HFFc6 (cell line): ENCODE measurements at regions not wholly inside any gene's neighbourhood (a gene's known extent, or its start where the extent isn't known, plus 50 kb on each side); places are given as distances from the start of the nearest gene placed in this dataset.

ENCODE experiments used
- DNase-seq: peaks from one replicate; pipeline ENCODE4 v3.0.0-alpha.2; 2018
- H3K27ac Mint-ChIP-seq: 2 replicates; pipeline ENCODE4 v1.8.0; 2020; ENCODE audit warnings: mild to moderate bottlenecking, mixed read lengths
- H3K27me3 Mint-ChIP-seq: 2 replicates; pipeline ENCODE4 v1.8.0; 2021; ENCODE audit warnings: mild to moderate bottlenecking, moderate library complexity, mixed read lengths; ENCODE audit not compliant: insufficient read depth
- H3K36me3 Mint-ChIP-seq: 2 replicates; pipeline ENCODE4 v1.8.0; 2021; ENCODE audit warnings: low read depth, mixed read lengths
- H3K4me1 Mint-ChIP-seq: 2 replicates; pipeline ENCODE4 v1.8.0; 2020; ENCODE audit warnings: low read depth, mixed read lengths
- H3K4me3 Mint-ChIP-seq: 2 replicates; pipeline ENCODE4 v1.8.0; 2020; ENCODE audit warnings: mild to moderate bottlenecking, moderate library complexity, mixed read lengths
- H3K9me3 Mint-ChIP-seq: 2 replicates; pipeline ENCODE4 v1.8.0; 2020; ENCODE audit warnings: mild to moderate bottlenecking, mixed read lengths
- CTCF ChIP-seq: fragments of 200-600 bp; sonication (generic); IDR thresholded peaks from 2 replicates; pipeline ENCODE4 v1.5.0; 2021; ENCODE audit warnings: antibody characterized with exemption, mild to moderate bottlenecking

DNA sequence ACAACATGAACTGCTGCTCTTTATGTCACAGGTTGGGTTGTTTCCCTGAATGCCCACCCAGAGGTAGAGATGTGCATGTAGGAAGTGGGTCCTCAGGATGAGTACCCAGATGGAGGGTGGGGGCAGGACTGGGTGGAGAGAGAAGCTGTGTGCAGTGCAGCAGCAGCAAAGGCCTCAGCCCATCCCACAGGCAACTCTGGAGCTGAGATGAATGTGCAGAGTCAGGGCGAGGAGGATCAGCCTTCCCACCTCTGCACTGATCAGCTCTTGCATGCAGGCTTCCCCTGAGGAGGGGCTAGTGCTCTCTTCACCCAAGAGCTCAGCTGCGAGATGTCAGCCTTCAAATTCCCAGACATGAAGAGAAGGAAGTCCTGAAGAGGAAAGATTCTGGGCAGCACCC lies 326.2 kb upstream of the RAB6C start:
- TF ChIP-seq CTCF: no peak
- H3K36me3 Mint-ChIP-seq: no peaks in the 10 kb centered on the region; the same call in 1 of the 2 replicates
- no peaks in the 10 kb centered on the region; the same call in 1 of the 2 replicates for H3K27me3 Mint-ChIP-seq
- peaks cover 37% of the 10 kb centered on the region for H3K9me3 Mint-ChIP-seq
- no peak overlapping the region for H3K27ac Mint-ChIP-seq
- H3K4me1 Mint-ChIP-seq: no peaks in the 10 kb centered on the region
- DNase-seq: no peak
- no peak overlapping the region for H3K4me3 Mint-ChIP-seq

- Mint-ChIP-seq H3K4me3 (no peak overlapping the region), H3K9me3 (peaks cover 38% of the 10 kb centered on the region), H3K27me3 (no peaks in the 10 kb centered on the region; the same call in 1 of the 2 replicates), H3K4me1 (no peaks in the 10 kb centered on the region), H3K27ac (no peak overlapping the region), H3K36me3 (no peaks in the 10 kb centered on the region; the same call in 1 of the 2 replicates)
- TF ChIP-seq CTCF: no peak
- DNase-seq: no peak
Measured at GRCh38 chr2:129654331-129654730, 325.1 kb upstream of the RAB6C start.

DNA sequence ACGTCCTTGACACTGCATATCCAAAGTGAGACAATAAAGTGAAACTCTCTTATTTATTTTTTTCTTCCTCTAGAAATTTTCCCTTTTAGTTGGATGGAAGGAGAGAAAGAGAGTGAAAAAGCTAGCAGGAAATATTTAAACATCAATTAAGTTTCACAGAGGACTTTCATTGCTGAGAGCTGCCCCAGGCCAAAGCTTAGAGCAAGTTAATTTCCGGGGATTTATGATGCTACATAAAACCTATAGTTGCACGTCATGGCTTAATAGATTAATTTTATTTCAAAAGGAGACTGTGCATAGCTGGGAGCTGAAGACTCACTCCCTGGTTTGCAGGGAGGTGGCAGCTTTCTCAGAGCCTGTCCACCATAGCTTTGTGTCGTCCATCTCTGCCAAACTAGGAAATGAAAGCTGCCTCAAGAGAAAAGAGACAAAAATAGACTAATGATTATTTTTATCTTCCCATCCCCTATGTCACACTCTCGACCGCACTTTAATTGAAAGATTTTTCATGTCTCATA lies 323.3 kb upstream of the RAB6C start:
- Mint-ChIP-seq H3K9me3 (peaks cover 35% of the 10 kb centered on the region), H3K27me3 (no peaks in the 10 kb centered on the region; the same call in 1 of the 2 replicates), H3K4me3 (no peak overlapping the region), H3K27ac (no peak overlapping the region), H3K4me1 (no peaks in the 10 kb centered on the region), H3K36me3 (no peaks in the 10 kb centered on the region)
- no peak for DNase-seq
- TF ChIP-seq CTCF: no peak

- H3K27ac Mint-ChIP-seq: no peak overlapping the region
- H3K27me3 Mint-ChIP-seq: no peaks in the 10 kb centered on the region
- no peak for TF ChIP-seq CTCF
- H3K4me3 Mint-ChIP-seq: no peak overlapping the region
- peaks cover 34% of the 10 kb centered on the region for H3K9me3 Mint-ChIP-seq
- no peaks in the 10 kb centered on the region for H3K36me3 Mint-ChIP-seq
- no peaks in the 10 kb centered on the region for H3K4me1 Mint-ChIP-seq
- no peak for DNase-seq
Measured at GRCh38 chr2:129658430-129658829, 321.0 kb upstream of the RAB6C start.

GRCh38 chr2:129661935-129662334 lies 317.5 kb upstream of the RAB6C start:
- H3K4me1 Mint-ChIP-seq: no peaks in the 10 kb centered on the region
- no peak for TF ChIP-seq CTCF
- no peak overlapping the region for H3K27ac Mint-ChIP-seq

GRCh38 chr2:129667577-129667976 lies 311.9 kb upstream of the RAB6C start:
- no peaks in the 10 kb centered on the region for H3K36me3 Mint-ChIP-seq

More at GRCh38 chr2:129661935-129662334, 317.5 kb upstream of the RAB6C start:
- Mint-ChIP-seq H3K9me3 (peaks cover 28% of the 10 kb centered on the region), H3K27me3 (no peaks in the 10 kb centered on the region), H3K4me3 (no peak overlapping the region), H3K36me3 (no peaks in the 10 kb centered on the region)
- no peak for DNase-seq

More at GRCh38 chr2:129667577-129667976, 311.9 kb upstream of the RAB6C start:
- no peaks in the 10 kb centered on the region for H3K4me1 Mint-ChIP-seq
- H3K9me3 Mint-ChIP-seq: peaks cover 28% of the 10 kb centered on the region
- H3K4me3 Mint-ChIP-seq: no peak overlapping the region
- H3K27me3 Mint-ChIP-seq: no peaks in the 10 kb centered on the region
- H3K27ac Mint-ChIP-seq: no peak overlapping the region
- DNase-seq: no peak
- no peak for TF ChIP-seq CTCF
